Stimulated activated CD4-positive, alpha-beta T cell treated with anti-CD3 and anti-CD28 coated beads, Interleukin-4, amount 100 ng/mL, for 48 hours (primary cell): ENCODE measurements at regions not wholly inside any gene's neighbourhood (a gene's known extent, or its start where the extent isn't known, plus 50 kb on each side); places are given as distances from the start of the nearest gene placed in this dataset.
"Not testable (repeated sequence)": the region's sequence is repeated elsewhere in the genome, so short reads cannot be mapped to it uniquely, and the experiment has no call there.

Experiments used
- DNase-seq, 2 donors: peaks; one replicate each; pipeline ENCODE4 v3.0.0-alpha.2; 2020; ENCODE audit warnings: low read depth in 2 of 2

GRCh38 chr2:210956101-210956500 is 399.7 kb downstream of the CPS1 start:
- DNase-seq, result no peak

DNA sequence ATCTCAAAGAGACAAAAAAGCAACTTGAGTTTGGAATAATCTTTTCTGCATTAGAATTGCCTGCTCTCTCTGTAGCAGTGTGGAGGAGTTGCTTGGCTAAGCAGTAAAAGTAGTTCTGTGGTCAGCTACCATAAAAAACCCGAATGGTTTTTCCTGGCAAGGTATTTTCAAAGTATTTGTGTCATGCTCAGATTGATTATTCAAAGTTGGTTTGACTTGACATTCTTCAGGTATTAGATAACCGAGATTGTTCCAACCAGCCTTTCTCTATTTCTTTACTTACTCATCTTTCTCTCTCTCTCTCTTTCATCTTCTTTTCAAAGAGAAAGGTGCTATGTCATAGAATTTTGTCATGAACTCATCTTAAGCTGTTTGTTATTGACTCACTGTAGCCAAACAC is 404.9 kb downstream of the CPS1 start:
- DNase-seq, result no peak

- DNase-seq, result no peak
Observed at GRCh38 chr2:210963386-210963785, 407.0 kb downstream of the CPS1 start.

DNA sequence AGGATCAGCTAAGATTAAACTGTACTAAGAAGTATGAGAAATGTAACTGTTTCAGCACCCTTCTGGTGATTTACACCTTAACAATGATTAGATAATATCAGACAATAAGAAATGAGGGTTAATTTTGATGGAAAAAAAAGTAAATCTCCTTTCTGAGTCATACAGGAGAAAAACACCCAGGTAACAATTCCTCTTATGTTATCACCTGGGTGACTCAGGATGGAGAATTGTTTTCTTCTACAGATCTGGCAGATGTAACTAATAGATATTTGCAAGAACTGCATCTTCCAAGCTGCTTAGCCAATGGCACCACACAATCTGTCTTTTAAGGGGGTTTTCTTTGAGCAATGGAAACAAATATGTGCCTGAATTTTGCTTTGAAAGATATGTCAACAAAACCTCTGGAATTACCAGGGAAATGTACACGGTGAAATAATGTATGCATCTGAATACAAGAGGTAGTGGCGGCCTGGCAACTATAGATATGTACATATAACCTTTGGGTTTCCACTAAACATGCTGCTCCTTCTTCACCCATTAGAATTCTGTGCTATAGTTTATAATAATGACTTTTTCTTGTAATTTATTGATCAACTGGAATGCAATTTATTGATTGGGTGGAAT is 407.9 kb downstream of the CPS1 start:
- DNase-seq, result no peak

DNA sequence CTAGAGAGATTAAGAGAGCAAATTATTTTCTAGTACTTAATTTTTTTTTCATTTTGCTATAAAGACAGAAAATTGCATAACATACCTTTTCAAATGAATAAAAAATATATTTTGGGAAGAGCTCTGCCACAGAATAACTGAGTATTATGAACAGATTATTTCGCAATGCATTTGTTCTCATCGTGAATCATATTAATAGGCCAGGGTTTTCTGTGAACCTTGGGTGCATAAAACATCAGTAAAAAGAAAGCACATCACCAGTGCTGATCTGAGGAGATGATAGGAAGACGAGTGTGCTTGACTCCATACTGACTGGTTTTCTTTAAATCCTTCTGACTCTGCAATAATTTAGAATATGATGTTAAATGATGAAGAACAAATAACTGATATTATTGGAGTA is 409.1 kb downstream of the CPS1 start:
- no peak for DNase-seq

DNA sequence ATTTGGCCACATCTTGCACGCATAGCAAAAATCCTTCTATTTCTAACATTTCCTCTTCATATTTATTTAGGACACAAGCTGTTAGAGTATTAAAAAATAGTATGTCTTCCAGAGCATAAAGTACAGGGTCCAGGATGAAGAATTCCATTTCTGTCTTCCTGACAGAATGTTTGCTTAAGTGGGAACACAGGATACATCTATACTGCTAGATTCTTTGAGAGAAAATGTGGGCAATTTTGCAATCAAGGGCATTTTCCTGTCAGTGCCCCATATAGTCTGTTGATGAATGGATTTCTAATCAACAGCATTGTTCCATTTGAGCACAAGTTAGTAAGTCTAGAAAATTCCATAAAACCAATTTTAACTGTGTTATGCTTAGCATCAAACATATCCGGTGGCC is 409.9 kb downstream of the CPS1 start:
- DNase-seq, result no peak

GRCh38 chr2:210971431-210971830 is 415.0 kb downstream of the CPS1 start:
- DNase-seq, result no peak

DNA sequence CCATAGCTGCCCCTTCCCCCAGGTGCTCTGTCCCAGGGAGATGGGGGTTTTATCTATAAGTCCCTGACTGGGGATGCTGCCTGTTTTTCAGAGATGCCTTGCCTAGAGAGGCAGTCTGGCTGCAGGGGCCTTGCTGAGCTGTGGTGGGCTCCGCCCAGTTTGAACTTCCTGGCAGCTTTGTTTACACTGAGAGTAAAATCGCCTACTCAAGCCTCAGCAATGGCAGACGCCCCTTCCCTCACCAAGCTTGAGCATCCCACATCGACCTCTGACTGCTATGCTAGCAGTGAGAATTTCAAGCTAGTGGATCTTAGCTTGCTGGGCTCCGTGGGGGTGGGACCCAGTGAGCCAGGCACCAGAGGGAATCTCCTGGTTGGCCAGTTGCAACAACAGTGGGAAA is 430.4 kb downstream of the CPS1 start:
- not testable (repeated sequence) for DNase-seq

DNA sequence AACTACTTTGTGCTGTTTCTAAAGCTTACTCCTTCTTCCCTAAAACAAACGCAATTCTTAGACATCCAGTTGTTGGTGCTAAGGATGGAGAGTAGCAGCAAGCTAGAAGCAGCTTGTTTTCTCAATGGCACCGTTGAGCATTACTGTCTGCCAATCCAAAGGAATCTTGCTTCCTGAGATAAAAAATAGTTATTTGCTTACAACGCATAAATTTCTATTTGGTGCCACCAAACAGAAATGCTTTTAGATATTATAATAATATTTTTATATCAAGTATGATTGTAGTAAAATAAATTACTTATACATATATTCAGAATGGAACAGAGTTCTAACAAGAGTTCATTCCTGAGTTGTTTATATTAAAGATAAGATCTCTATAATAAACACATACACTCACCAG is 434.7 kb downstream of the CPS1 start:
- DNase-seq, result no peak

GRCh38 chr2:210994104-210994503 is 437.7 kb downstream of the CPS1 start:
- DNase-seq, result no peak

DNA sequence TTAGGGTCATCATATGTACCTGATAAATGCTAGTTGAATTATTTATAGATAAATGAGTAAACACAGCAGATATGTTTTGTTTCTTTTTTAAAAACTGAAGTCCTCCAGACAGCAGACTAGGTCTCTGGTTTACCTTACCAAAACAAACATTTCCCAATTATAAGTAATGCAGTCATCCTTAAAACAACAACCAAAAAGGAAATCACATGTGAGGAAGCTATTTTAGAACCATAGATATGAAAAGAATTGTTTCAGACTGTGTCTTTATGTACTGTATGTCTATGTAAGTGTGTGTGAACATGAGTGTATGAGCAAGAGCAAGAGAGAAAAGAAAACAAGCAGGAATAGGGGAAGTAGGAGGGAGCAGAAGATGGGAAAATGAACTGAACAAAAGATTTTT is 441.0 kb downstream of the CPS1 start:
- no peak for DNase-seq

GRCh38 chr2:210998334-210998733 is 441.9 kb downstream of the CPS1 start:
- DNase-seq, result no peak

DNA sequence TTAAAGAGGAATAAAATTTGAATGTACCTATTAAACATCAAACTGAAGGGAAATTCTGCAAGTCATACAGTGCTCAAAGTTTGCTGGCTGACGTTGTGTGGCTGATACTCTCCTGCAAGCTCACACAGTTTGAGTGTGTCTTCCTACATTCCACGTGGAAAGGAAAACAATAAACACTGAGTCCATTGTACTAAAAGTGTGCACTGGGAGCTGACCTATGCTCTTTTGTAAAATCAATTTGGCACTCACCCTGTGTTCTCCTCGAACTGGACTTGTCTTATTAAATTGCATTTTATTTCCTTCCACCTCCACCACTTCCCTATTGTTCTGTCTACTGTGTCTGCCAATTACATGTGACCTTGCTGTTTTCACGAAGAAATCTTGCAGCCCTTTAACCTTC is 458.0 kb downstream of the CPS1 start:
- no peak for DNase-seq

GRCh38 chr2:211014906-211015305 is 458.5 kb downstream of the CPS1 start:
- DNase-seq, result no peak

GRCh38 chr2:211025089-211025488 is 468.7 kb downstream of the CPS1 start:
- not testable (repeated sequence) for DNase-seq

- DNase-seq, result no peak
Observed at GRCh38 chr2:211026109-211026508, 469.7 kb downstream of the CPS1 start.

- DNase-seq, result no peak
Observed at GRCh38 chr2:211027976-211028375, 471.6 kb downstream of the CPS1 start.

- DNase-seq, result no peak
Observed at GRCh38 chr2:211033765-211034164, 477.4 kb downstream of the CPS1 start.

DNA sequence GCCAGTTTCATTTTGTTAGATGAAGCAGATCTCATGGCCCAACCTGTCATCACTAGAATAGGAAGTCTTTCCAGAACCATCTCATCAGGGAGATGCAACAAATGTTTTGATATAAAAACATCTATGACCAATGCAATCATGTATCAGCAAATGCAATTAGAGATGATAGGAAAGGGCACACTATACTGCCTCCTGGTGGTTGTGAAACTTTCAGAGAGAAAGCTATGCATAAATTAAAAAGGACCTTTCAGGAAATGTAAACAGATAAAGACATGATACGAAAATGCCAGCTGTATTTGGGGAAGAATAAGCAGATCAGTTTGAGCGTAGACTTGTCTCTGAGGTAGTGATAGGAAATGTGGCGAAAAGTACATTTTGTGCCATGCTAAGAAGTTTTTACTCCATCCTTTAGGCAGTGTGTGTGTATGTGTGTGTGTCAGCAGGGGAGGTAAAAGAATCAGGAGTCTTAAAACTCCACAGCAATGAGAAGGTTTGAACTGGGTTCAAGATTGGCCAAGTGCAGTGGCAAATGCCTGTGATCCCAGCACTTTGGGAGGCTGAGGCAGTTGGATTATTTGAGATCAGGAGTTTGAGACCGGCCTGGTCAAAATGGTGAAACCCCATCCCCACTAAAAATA is 479.3 kb downstream of the CPS1 start:
- DNase-seq, result no peak

DNA sequence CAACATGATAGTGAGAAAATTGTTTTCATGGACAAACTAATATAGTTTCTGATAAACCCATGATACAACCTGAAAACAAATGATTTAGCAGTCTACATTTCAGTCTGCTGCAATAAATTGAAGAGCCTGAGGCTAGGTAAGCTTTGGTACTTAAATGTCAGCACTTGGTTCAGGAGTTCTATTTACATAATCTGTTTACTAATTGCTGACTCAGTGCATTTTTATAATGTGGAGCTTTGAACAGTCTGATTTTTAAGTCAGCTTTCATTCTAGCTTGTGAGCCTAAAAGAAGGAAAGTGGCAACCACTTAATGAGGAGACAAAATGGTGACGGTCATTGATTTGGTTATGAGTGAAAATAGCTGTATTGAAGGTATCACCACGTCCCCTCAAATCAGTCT is 488.6 kb downstream of the CPS1 start:
- DNase-seq, result no peak

DNA sequence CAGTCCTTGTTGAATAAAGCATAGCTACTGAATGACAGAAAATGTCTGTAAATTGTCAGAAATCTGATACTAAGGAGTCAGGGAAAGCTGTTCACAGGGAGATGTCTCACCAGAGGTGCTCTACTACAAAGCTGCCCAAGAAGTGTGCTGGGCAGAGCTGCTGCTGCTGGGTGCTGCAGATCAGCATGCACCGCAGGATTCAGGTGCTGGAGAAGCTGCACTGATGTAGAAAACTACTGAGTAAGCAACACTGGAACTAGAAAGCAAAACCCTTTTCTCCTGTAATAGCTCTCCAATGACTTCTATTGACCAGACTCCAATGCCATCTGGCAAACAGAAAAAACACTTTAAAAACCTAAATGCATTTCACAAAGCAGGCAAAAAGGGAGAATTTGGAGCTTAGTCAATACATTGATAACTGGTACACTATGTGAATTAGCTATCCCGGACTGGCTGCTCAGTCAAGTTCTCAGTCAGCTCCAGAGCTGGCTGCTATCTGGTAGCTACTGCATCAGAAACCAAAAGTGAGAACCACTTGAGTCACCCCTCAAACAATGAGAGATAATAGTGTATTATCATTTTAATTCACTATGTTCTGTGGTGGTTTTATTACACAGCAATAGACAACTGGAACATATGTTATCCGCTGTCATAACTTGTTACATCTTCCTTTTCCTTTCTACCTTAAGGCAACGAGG is 493.1 kb downstream of the CPS1 start:
- DNase-seq, result no peak

- DNase-seq, result no peak
Observed at GRCh38 chr2:211055438-211055837, 499.0 kb downstream of the CPS1 start.

GRCh38 chr2:211061612-211062296 is 505.4 kb downstream of the CPS1 start:
- DNase-seq, result no peak
